OCI-LY7 (cell line): ENCODE measurements at regions not wholly inside any gene's neighbourhood (a gene's known extent, or its start where the extent isn't known, plus 50 kb on each side); places are given as distances from the start of the nearest gene placed in this dataset.

Source experiments
- BruUV-seq: library from RNA; stranded (reverse); fragments of 400-500 nt; replicated peaks from 2 replicates; lab custom pipeline; 2021; lab: Mats Ljungman, UMichigan
- CTCF ChIA-PET: fragments of 300-600 bp; sonication (Branson Sonifier 250); formaldehyde crosslinking; loops from one replicate; lab custom pipeline; 2022; ENCODE audit warnings: antibody characterized with exemption; ENCODE audit not compliant: unreplicated experiment; lab: Charles Lee
- POLR2A ChIA-PET: fragments of 300-600 bp; sonication (Branson Sonifier 250); formaldehyde crosslinking; loops from one replicate; lab custom pipeline; 2022; ENCODE audit warnings: antibody characterized with exemption; lab: Charles Lee
- DNase-seq: peaks from one replicate; pipeline ENCODE4 v3.0.0-alpha.2; 2015; ENCODE audit warnings: low spot score
- H2AFZ ChIP-seq: fragments of 200-600 bp; sonication (generic), shearing (Covaris generic); 2 replicates; pipeline ENCODE4 v1.6.1; 2014; ENCODE audit warnings: mild to moderate bottlenecking, antibody characterized with exemption, low read length, moderate library complexity
- H3K27ac ChIP-seq: fragments of 200-600 bp; sonication (generic); 2 replicates; pipeline ENCODE4 v1.5.1; 2014; ENCODE audit warnings: mixed run types, low read depth, mild to moderate bottlenecking, moderate library complexity, low read length, inconsistent platforms; ENCODE audit not compliant: poor library complexity, severe bottlenecking
- H3K36me3 ChIP-seq: fragments of 200-600 bp; sonication (generic); 2 replicates; pipeline ENCODE4 v1.6.1; 2014; ENCODE audit warnings: mild to moderate bottlenecking, antibody characterized with exemption, low read length, moderate library complexity, mixed read lengths; ENCODE audit not compliant: insufficient read depth
- H3K4me1 ChIP-seq: fragments of 200-600 bp; sonication (generic); 2 replicates; pipeline ENCODE4 v1.5.1; 2014; ENCODE audit warnings: mild to moderate bottlenecking, low read length; ENCODE audit not compliant: insufficient read depth, poor library complexity, severe bottlenecking
- H3K4me2 ChIP-seq: fragments of 200-600 bp; sonication (generic); 2 replicates; pipeline ENCODE4 v1.6.1; 2014; ENCODE audit warnings: mild to moderate bottlenecking, low read length
- H3K4me3 ChIP-seq: fragments of 200-600 bp; sonication (generic); 2 replicates; pipeline ENCODE4 v1.5.1; 2014; ENCODE audit warnings: mild to moderate bottlenecking, low read depth, low read length; ENCODE audit not compliant: poor library complexity, severe bottlenecking
- H3K79me2 ChIP-seq: fragments of 200-600 bp; sonication (generic); 2 replicates; pipeline ENCODE4 v1.6.1; 2016; ENCODE audit warnings: low read depth, mild to moderate bottlenecking, low read length, moderate library complexity, mixed read lengths; ENCODE audit not compliant: insufficient read depth
- H3K9me2 ChIP-seq: fragments of 200-600 bp; sonication (generic); 2 replicates; pipeline ENCODE4 v1.6.1; 2016; ENCODE audit warnings: mild to moderate bottlenecking, low read length, mixed read lengths; ENCODE audit not compliant: insufficient read depth
- H3K9me3 ChIP-seq: fragments of 200-600 bp; sonication (generic); 2 replicates; pipeline ENCODE4 v1.6.1; 2014; ENCODE audit warnings: mild to moderate bottlenecking, mixed run types, low read length, mixed read lengths
- H4K20me1 ChIP-seq: fragments of 200-600 bp; sonication (generic); 2 replicates; pipeline ENCODE4 v1.6.1; 2014; ENCODE audit warnings: mild to moderate bottlenecking, antibody characterized with exemption, low read length, moderate library complexity, mixed read lengths; ENCODE audit not compliant: insufficient read depth
- EZH2phosphoT487 ChIP-seq: fragments of 200-600 bp; sonication (generic); IDR thresholded peaks from 2 replicates; pipeline ENCODE4 v1.6.1; 2018; ENCODE audit warnings: low read depth, borderline replicate concordance, mild to moderate bottlenecking, mixed run types, antibody characterized with exemption, low read length, moderate library complexity, mixed read lengths
- intact Hi-C: fragments of 100-400 bp; cut with micrococcal nuclease; formaldehyde crosslinking; loops from one replicate; pipeline ENCODE4 v1.10.0; 2022; ENCODE audit not compliant: unreplicated experiment
- TF ChIP-seq, protein P1 (sequence below): fragments of 200-600 bp; sonication (generic); conservative IDR thresholded peaks from 2 replicates; pipeline ENCODE4 v1.5.1; 2014; ENCODE audit warnings: mild to moderate bottlenecking, antibody characterized with exemption, low read length, moderate library complexity, mixed read lengths

- Histone ChIP-seq H3K27ac (no peak overlapping the region), H3K9me2 (no peaks in the 10 kb centered on the region), H4K20me1 (no peaks in the 10 kb centered on the region), H3K36me3 (no peaks in the 10 kb centered on the region), H3K4me2 (no peak overlapping the region), H3K4me3 (no peak overlapping the region), H3K9me3 (no peaks in the 10 kb centered on the region), H2AFZ (no peak overlapping the region), H3K4me1 (no peaks in the 10 kb centered on the region), H3K79me2 (no peaks in the 10 kb centered on the region)
- TF ChIP-seq, protein P1, sequence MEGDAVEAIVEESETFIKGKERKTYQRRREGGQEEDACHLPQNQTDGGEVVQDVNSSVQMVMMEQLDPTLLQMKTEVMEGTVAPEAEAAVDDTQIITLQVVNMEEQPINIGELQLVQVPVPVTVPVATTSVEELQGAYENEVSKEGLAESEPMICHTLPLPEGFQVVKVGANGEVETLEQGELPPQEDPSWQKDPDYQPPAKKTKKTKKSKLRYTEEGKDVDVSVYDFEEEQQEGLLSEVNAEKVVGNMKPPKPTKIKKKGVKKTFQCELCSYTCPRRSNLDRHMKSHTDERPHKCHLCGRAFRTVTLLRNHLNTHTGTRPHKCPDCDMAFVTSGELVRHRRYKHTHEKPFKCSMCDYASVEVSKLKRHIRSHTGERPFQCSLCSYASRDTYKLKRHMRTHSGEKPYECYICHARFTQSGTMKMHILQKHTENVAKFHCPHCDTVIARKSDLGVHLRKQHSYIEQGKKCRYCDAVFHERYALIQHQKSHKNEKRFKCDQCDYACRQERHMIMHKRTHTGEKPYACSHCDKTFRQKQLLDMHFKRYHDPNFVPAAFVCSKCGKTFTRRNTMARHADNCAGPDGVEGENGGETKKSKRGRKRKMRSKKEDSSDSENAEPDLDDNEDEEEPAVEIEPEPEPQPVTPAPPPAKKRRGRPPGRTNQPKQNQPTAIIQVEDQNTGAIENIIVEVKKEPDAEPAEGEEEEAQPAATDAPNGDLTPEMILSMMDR: no peak
- TF ChIP-seq EZH2phosphoT487: no peak
- ChIA-PET CTCF (interaction anchor here (0.6 kb wide), 1 partner anchor 489 kb away, joined by 3 read pairs; no protein-coding TSS in a partner anchor), POLR2A (interaction anchor here (0.7 kb wide), 2 partner anchors 52 to 1922 kb away, joined by 3 read pairs; no protein-coding TSS in a partner anchor)
- DNase-seq: no peak
- intact Hi-C loops: no loop called here
- no TSS peak for BruUV-seq
These were observed 716.4 kb upstream of the CITED2 start for GRCh38 chr6:140090871-140091270.

DNA sequence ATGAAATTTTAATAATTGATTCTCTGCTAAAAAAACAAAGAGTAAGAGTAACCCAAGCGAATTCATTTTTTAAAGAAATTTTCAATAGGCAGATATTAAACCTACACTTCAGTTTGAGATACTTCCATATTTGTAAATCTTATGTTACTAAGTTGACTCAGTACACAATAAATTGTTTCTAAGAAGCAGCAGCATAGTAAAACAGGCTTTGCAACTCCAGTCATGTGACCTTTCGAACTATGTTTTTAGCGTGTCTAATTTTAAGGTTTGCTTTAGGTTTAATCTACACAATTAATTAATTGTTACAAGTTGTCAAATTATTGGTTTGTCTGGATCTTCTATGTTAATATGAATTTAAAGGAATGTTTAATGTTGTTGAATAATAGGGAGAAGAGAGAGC is 708.9 kb upstream of the CITED2 start:
- H3K9me3 ChIP-seq: no peaks in the 10 kb centered on the region
- no peak overlapping the region for H2AFZ ChIP-seq
- ChIA-PET CTCF (no interaction called here), POLR2A (no interaction called here)
- H3K27ac ChIP-seq: no peak overlapping the region
- no peaks in the 10 kb centered on the region for H3K36me3 ChIP-seq
- H3K4me1 ChIP-seq: no peaks in the 10 kb centered on the region
- DNase-seq: no peak
- no peak overlapping the region for H3K4me3 ChIP-seq
- no peaks in the 10 kb centered on the region for H3K79me2 ChIP-seq
- no peaks in the 10 kb centered on the region for H4K20me1 ChIP-seq
- no peak overlapping the region for H3K4me2 ChIP-seq
- intact Hi-C loops: no loop called here
- BruUV-seq: no TSS peak
- no peak for TF ChIP-seq EZH2phosphoT487
- TF ChIP-seq, protein P1: no peak
- H3K9me2 ChIP-seq: no peaks in the 10 kb centered on the region

DNA sequence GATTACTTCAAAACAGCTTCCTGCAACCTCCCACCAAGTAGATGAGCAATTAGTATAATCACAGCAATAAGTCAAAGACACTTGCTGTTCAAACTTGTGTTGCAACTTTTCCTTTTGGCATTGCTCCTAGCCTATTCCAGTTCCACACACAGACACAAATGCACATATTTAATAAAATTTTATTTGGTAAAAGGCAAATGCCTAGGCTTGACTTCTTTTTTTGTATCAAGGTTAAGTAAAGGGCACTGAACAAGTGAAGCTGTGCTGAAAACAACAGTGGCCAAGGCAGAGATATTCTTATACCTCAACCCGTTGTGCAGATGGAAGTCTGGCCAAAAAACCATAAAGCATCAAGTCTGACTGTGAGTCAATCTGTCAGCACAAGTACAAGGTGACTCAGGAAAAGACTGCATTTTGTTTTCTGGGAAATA is 708.4 kb upstream of the CITED2 start:
- H3K9me2 ChIP-seq: no peaks in the 10 kb centered on the region
- H3K4me1 ChIP-seq: no peaks in the 10 kb centered on the region
- no peak overlapping the region for H2AFZ ChIP-seq
- H3K4me2 ChIP-seq: no peak overlapping the region
- H4K20me1 ChIP-seq: no peaks in the 10 kb centered on the region
- no TSS peak for BruUV-seq
- H3K4me3 ChIP-seq: no peak overlapping the region
- H3K79me2 ChIP-seq: no peaks in the 10 kb centered on the region
- ChIA-PET CTCF (no interaction called here), POLR2A (interaction anchor here (0.8 kb wide), 1 partner anchor 11 kb away, joined by 4 read pairs; no protein-coding TSS in a partner anchor)
- no peaks in the 10 kb centered on the region for H3K9me3 ChIP-seq
- no peak for TF ChIP-seq EZH2phosphoT487
- TF ChIP-seq, protein P1: no peak
- no peak for DNase-seq
- H3K36me3 ChIP-seq: no peaks in the 10 kb centered on the region
- H3K27ac ChIP-seq: no peak overlapping the region
- intact Hi-C loops: no loop called here
